B cell (primary cell): ENCODE measurements at regions not wholly inside any gene's neighbourhood (a gene's known extent, or its start where the extent isn't known, plus 50 kb on each side); places are given as distances from the start of the nearest gene placed in this dataset.

ENCODE experiments used
- ATAC-seq: fragments of 200-7000 bp; cut with Tn5 transposase; one replicate; pipeline ENCODE4 v1.10.0; 2021; ENCODE audit warnings: low read depth, mild to moderate bottlenecking, moderate number of reproducible peaks, moderate library complexity
- CTCF ChIA-PET: fragments of 350-600 bp; sonication (Branson Sonifier 250); formaldehyde crosslinking; loops from one replicate; lab custom pipeline; 2021; ENCODE audit warnings: antibody characterized with exemption, inconsistent platforms; lab: Charles Lee
- POLR2A ChIA-PET: fragments of 350-600 bp; sonication (Branson Sonifier 250); formaldehyde crosslinking; loops from one replicate; lab custom pipeline; 2021; ENCODE audit warnings: antibody characterized with exemption; lab: Charles Lee
- DNase-seq: peaks from one replicate; pipeline ENCODE4 v3.0.0; 2013
- H2AFZ ChIP-seq: 2 replicates; pipeline ENCODE4 v1.6.1; 2012; ENCODE audit warnings: mild to moderate bottlenecking, low read depth, low read length; ENCODE audit not compliant: insufficient read depth, poor library complexity, severe bottlenecking
- H3K27ac ChIP-seq, 2 donors: 1 replicate in 1 of 2; 2 replicates in 1 of 2; pipeline ENCODE4 v1.5.1; 2012 to 2013; ENCODE audit warnings: low read length in 2 of 2, mild to moderate bottlenecking in 2 of 2, moderate library complexity in 1 of 2
- H3K27me3 ChIP-seq, 4 experiments: fragments of 200-600 bp in 1 of 4; sonication (generic) in 1 of 4; replicated peaks in 1 of 4; 1 replicate in 2 of 4; 2 replicates in 2 of 4; pipeline versions ENCODE4 v1.6.1 to v1.7.0; 2013 to 2016; ENCODE audit warnings: low read length in 3 of 4, mild to moderate bottlenecking in 2 of 4, mixed read lengths in 1 of 4, moderate library complexity in 1 of 4; ENCODE audit not compliant: insufficient read depth in 4 of 4, control insufficient read depth in 3 of 4; ENCODE audit errors: control extremely low read depth in 1 of 4
- H3K36me3 ChIP-seq, 2 experiments: replicated peaks in 1 of 2; 1 replicate in 1 of 2; 2 replicates in 1 of 2; pipeline versions ENCODE4 v1.6.1 to v1.7.1; 2013; ENCODE audit warnings: low read length in 1 of 2; ENCODE audit not compliant: insufficient read depth in 2 of 2, control insufficient read depth in 1 of 2; ENCODE audit errors: control extremely low read depth in 1 of 2, extremely low read depth in 1 of 2
- H3K4me1 ChIP-seq, 2 donors: fragments of 200-600 bp in 1 of 2; sonication (generic) in 1 of 2; 1 replicate in 1 of 2; 2 replicates in 1 of 2; pipeline versions ENCODE4 v1.5.1 to v1.6.1; 2013 to 2017; ENCODE audit warnings: low read length in 2 of 2; ENCODE audit not compliant: control insufficient read depth in 2 of 2, insufficient read depth in 2 of 2
- H3K4me2 ChIP-seq: replicated peaks from 2 replicates; pipeline ENCODE3; 2012; ENCODE audit warnings: mild to moderate bottlenecking, low read depth, low read length; ENCODE audit not compliant: poor library complexity, severe bottlenecking
- H3K4me3 ChIP-seq, 5 experiments: fragments of 200-600 bp in 1 of 5; sonication (generic) in 1 of 5; 1 replicate in 3 of 5; 2 replicates in 2 of 5; pipeline versions ENCODE4 v1.5.1 to v1.7.0; 2011 to 2016; ENCODE audit warnings: low read length in 4 of 5, mild to moderate bottlenecking in 4 of 5, low read depth in 2 of 5, control low read depth in 1 of 5, moderate library complexity in 1 of 5; ENCODE audit not compliant: insufficient read depth in 1 of 5; ENCODE audit errors: control extremely low read depth in 1 of 5, extremely low read depth in 1 of 5
- H3K79me2 ChIP-seq: fragments of 200-600 bp; sonication (generic); one replicate; pipeline ENCODE4 v1.6.0; 2016; ENCODE audit warnings: low read length; ENCODE audit not compliant: control insufficient read depth, insufficient read depth
- H3K9ac ChIP-seq: fragments of 200-600 bp; sonication (generic); 2 replicates; pipeline ENCODE4 v1.6.1; 2017; ENCODE audit warnings: mild to moderate bottlenecking, low read length, moderate library complexity
- H3K9me3 ChIP-seq, 3 donors: one replicate each; pipeline versions ENCODE4 v1.6.1 to v1.7.1; 2013; ENCODE audit warnings: low read length in 2 of 3; ENCODE audit not compliant: control insufficient read depth in 2 of 3, insufficient read depth in 1 of 3; ENCODE audit errors: control extremely low read depth in 1 of 3
- H4K20me1 ChIP-seq: 2 replicates; pipeline ENCODE4 v1.6.0; 2012; ENCODE audit warnings: mild to moderate bottlenecking, low read length; ENCODE audit not compliant: insufficient read depth, control insufficient read depth, poor library complexity, severe bottlenecking
- H3K27ac Mint-ChIP-seq: one replicate; pipeline ENCODE4 v1.8.0; 2021; ENCODE audit warnings: mixed read lengths
- H3K27me3 Mint-ChIP-seq: one replicate; pipeline ENCODE4 v1.8.0; 2021; ENCODE audit warnings: mixed read lengths
- H3K4me1 Mint-ChIP-seq: one replicate; pipeline ENCODE4 v1.8.0; 2021; ENCODE audit warnings: mixed read lengths
- H3K4me3 Mint-ChIP-seq: one replicate; pipeline ENCODE4 v1.8.0; 2021; ENCODE audit warnings: mixed read lengths
- H3K9me3 Mint-ChIP-seq: one replicate; pipeline ENCODE4 v1.8.0; 2022; ENCODE audit warnings: mixed read lengths; ENCODE audit not compliant: insufficient read depth
- EZH2 ChIP-seq: IDR thresholded peaks from 2 replicates; pipeline ENCODE4 v1.6.1; 2012; ENCODE audit warnings: borderline replicate concordance, low read depth, mild to moderate bottlenecking, moderate library complexity, low read length; ENCODE audit not compliant: insufficient read depth, poor library complexity, severe bottlenecking
- WGBS: methylation state at CpG from one replicate; pipeline ENCODE4 v1.1.5; 2013; ENCODE audit warnings: missing lambda C conversion rate; ENCODE audit not compliant: insufficient coverage; 5-methylcytosine and 5-hydroxymethylcytosine counted together
- intact Hi-C: fragments of 100-400 bp; cut with micrococcal nuclease; formaldehyde crosslinking; loops from one replicate; pipeline ENCODE4 v1.10.0; 2022
- TF ChIP-seq, protein P1 (sequence below): fragments of 200-600 bp; IDR thresholded peaks from one replicate; pipeline ENCODE4 v1.8.0; 2022; ENCODE audit warnings: antibody characterized with exemption, mild to moderate bottlenecking

DNA sequence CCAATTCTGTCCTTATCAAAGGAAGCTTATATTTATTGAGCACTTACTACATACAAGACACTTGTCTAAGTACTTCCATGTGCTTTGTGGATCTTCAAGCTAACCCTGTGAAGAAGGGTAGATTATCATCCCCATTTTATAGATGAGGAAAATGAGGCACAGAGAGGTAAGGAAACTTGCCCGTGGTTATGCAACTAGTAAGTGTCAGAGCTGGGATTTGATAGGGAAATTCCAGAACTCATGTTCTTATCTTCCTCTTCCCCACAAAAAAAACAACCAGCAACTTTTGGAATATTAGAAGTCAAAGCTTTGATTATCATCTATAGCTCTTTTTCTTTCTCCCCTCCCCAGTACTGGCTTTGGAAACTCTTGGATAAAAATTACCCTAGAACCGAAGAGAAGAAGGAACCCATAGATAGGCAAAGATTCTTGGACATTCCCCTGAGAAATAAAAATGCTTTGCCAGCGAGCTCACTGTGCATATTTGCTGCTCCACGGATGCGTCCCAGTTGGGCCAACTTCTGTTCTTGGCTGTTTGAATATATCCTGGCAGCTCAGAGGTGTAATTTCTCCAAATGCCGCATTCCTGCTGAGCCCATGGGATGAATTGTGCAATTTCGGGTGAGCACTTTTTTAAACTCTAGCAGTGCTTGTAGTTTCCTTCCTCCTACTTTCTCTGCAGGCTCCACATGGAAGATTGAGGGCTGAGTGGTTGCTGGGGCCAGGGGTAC lies 591.5 kb upstream of the CFAP20DC start:
- Histone ChIP-seq H3K4me2 (no peak overlapping the region), H3K9ac (no peak overlapping the region), H3K9me3 (peaks cover 0 to 2% (median 0%) of the 10 kb centered on the region in 3 donors), H2AFZ (no peak overlapping the region), H3K4me1 (no peaks in the 10 kb centered on the region), H3K79me2 (no peaks in the 10 kb centered on the region), H3K4me3 (no peak overlapping the region), H4K20me1 (no peaks in the 10 kb centered on the region), H3K27ac (no peak overlapping the region), H3K27me3 (no peaks in the 10 kb centered on the region), H3K36me3 (no peaks in the 10 kb centered on the region)
- ATAC-seq (no peak), DNase-seq (no peak)
- Mint-ChIP-seq H3K27me3 (peaks cover 19% of the 10 kb centered on the region), H3K9me3 (no peaks in the 10 kb centered on the region), H3K27ac (no peak overlapping the region), H3K4me1 (no peaks in the 10 kb centered on the region), H3K4me3 (no peak overlapping the region)
- ChIA-PET POLR2A (no interaction called here), CTCF (no interaction called here)
- intact Hi-C loops, result no loop called here
- 88% methylated on average over 5 of the region's 7 CpGs for WGBS
- TF ChIP-seq, protein P1, sequence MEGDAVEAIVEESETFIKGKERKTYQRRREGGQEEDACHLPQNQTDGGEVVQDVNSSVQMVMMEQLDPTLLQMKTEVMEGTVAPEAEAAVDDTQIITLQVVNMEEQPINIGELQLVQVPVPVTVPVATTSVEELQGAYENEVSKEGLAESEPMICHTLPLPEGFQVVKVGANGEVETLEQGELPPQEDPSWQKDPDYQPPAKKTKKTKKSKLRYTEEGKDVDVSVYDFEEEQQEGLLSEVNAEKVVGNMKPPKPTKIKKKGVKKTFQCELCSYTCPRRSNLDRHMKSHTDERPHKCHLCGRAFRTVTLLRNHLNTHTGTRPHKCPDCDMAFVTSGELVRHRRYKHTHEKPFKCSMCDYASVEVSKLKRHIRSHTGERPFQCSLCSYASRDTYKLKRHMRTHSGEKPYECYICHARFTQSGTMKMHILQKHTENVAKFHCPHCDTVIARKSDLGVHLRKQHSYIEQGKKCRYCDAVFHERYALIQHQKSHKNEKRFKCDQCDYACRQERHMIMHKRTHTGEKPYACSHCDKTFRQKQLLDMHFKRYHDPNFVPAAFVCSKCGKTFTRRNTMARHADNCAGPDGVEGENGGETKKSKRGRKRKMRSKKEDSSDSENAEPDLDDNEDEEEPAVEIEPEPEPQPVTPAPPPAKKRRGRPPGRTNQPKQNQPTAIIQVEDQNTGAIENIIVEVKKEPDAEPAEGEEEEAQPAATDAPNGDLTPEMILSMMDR, result no peak

DNA sequence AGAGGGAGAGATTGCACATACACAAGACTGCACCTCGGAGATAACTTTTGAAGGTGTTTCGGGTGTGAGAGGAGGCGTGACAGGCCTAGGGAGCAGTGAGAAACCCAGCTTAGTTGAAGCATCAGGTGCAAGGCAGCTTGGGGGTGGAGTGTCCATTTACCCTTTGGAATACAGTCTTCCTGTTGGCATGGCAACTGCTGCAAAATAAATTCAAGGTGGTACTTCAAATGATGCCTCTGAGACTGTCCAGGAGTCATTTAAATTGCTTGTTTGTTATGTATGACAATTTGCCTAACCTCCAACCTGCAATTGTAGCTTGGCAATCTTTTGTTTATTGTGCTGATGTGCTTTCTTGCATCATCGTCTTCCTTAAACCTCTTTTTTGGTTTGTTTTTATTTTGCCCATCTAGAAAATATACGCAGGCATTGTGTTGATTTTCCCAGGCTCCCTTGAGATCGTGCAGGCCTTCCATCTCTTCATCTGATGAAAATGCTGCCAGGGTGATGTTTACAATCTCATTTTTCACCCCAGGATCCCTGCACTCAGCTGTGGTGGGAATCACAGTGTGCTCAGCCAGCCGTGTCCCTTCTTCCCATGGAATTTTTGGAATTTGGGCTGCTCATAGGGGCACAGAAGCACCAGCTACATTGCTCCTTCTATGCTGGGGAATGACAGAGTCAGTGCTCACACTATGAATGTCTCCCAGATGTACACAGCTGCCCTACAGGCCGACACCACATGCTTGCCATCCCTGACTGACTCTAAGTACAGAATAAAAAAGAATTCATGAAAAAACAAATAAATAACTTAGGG lies 583.1 kb upstream of the CFAP20DC start:
- Histone ChIP-seq H4K20me1 (no peaks in the 10 kb centered on the region), H3K4me1 (no peaks in the 10 kb centered on the region), H3K4me2 (no peak overlapping the region), H3K4me3 (no peak overlapping the region), H3K36me3 (no peaks in the 10 kb centered on the region), H3K27ac (no peak overlapping the region), H3K27me3 (no peaks in the 10 kb centered on the region), H2AFZ (no peak overlapping the region), H3K79me2 (no peaks in the 10 kb centered on the region), H3K9ac (no peak overlapping the region), H3K9me3 (no peaks in the 10 kb centered on the region)
- no peaks in the 10 kb centered on the region for H3K9me3 Mint-ChIP-seq
- ATAC-seq (no peak), DNase-seq (no peak)
- ChIA-PET POLR2A (no interaction called here), CTCF (no interaction called here)
- no peak for TF ChIP-seq EZH2
- TF ChIP-seq, protein P1, result no peak
- no peak overlapping the region for H3K27ac Mint-ChIP-seq
- intact Hi-C loops, result no loop called here
- no peak overlapping the region for H3K4me3 Mint-ChIP-seq
- no peaks in the 10 kb centered on the region for H3K4me1 Mint-ChIP-seq
- whole genome bisulfite sequencing, result 82% methylated on average over 4 of the region's 8 CpGs
- peaks cover 5% of the 10 kb centered on the region for H3K27me3 Mint-ChIP-seq
